K562 (cell line): ENCODE measurements at regions not wholly inside any gene's neighbourhood (a gene's known extent, or its start where the extent isn't known, plus 50 kb on each side); places are given as distances from the start of the nearest gene placed in this dataset.

Experiments used
- ATAC-seq: fragments of 200-7000 bp; cut with Tn5 transposase; 3 replicates; pipeline ENCODE4 v1.9.1; 2020; ENCODE audit warnings: moderate library complexity
- BruUV-seq: library from RNA; stranded (reverse); fragments of 400-500 nt; replicated peaks from 2 replicates; lab custom pipeline; 2021; lab: Mats Ljungman, UMichigan
- CTCF ChIA-PET: fragments of 300-600 bp; formaldehyde crosslinking; extraction: SDS; loops from one replicate; lab custom pipeline; 2021; ENCODE audit warnings: low intra/inter-chr PET ratio; lab: Yijun Ruan, JAX
- POLR2A ChIA-PET: fragments of 300-600, 350-650 bp; sonication (Branson Sonifier 250); formaldehyde crosslinking; extraction: SDS; loops from one replicate; lab custom pipeline; 2021; ENCODE audit warnings: antibody characterized with exemption, inconsistent platforms; lab: Yijun Ruan, JAX
- DNase-seq, 4 experiments: peaks; one replicate each; pipeline versions ENCODE4 v3.0.0 to v3.0.0-alpha.2; 2011 to 2018; ENCODE audit warnings: low spot score in 3 of 4, mixed read lengths in 3 of 4; ENCODE audit errors: extremely low read depth in 1 of 4
- FAIRE-seq: peaks from 2 replicates; lab custom pipeline; 2011; peaks lifted over from hg19 to GRCh38; lab: Jason Lieb, UNC
- H2AFZ ChIP-seq: 2 replicates; pipeline ENCODE4 v1.6.0; 2011; ENCODE audit warnings: low read depth, low read length, control low read depth, inconsistent platforms
- H3K27ac ChIP-seq: fragments of 200-600 bp; 3 replicates; pipeline ENCODE4 v1.8.0; 2011; ENCODE audit warnings: low read depth, mild to moderate bottlenecking, control low read depth, inconsistent platforms, low read length, moderate library complexity, mixed read lengths; ENCODE audit errors: extremely low read depth
- H3K27me3 ChIP-seq, 2 experiments: fragments of 300-600 bp in 1 of 2; 2 replicates in 1 of 2; 3 replicates in 1 of 2; pipeline versions ENCODE4 v1.6.0 to v1.8.0; 2011; ENCODE audit warnings: inconsistent platforms in 2 of 2, low read length in 2 of 2, mild to moderate bottlenecking in 1 of 2, mixed read lengths in 1 of 2, moderate library complexity in 1 of 2; ENCODE audit not compliant: control insufficient read depth in 2 of 2, insufficient read depth in 2 of 2
- H3K36me3 ChIP-seq: fragments of 300-600 bp; 3 replicates; pipeline ENCODE4 v1.8.0; 2011; ENCODE audit warnings: mild to moderate bottlenecking, low read length, inconsistent platforms; ENCODE audit not compliant: control insufficient read depth, insufficient read depth
- H3K4me1 ChIP-seq, 2 experiments: fragments of 200-600 bp in 1 of 2; replicated peaks in 1 of 2; 2 replicates in 1 of 2; 3 replicates in 1 of 2; pipeline versions ENCODE4 v1.5.1 to v1.8.0; 2011; ENCODE audit warnings: inconsistent platforms in 2 of 2, low read length in 2 of 2, mild to moderate bottlenecking in 1 of 2, mixed read lengths in 1 of 2, moderate library complexity in 1 of 2; ENCODE audit not compliant: control insufficient read depth in 2 of 2, insufficient read depth in 2 of 2
- H3K4me2 ChIP-seq: 2 replicates; pipeline ENCODE4 v1.6.1; 2011; ENCODE audit warnings: low read length, control low read depth, inconsistent platforms, mixed read lengths; ENCODE audit not compliant: insufficient read depth
- H3K4me3 ChIP-seq: fragments of 200-600 bp; sonication (generic), shearing (Covaris generic); 2 replicates; pipeline ENCODE4 v1.5.1; 2016; ENCODE audit warnings: control low read depth, inconsistent platforms
- H3K79me2 ChIP-seq: fragments of 200-600 bp; 3 replicates; pipeline ENCODE4 v1.8.0; 2011; ENCODE audit warnings: low read length, inconsistent platforms; ENCODE audit not compliant: control insufficient read depth, insufficient read depth
- H3K9ac ChIP-seq, 2 experiments: 2 replicates each; pipeline versions ENCODE4 v1.6.0 to v1.6.1; 2011; ENCODE audit warnings: low read depth in 2 of 2, low read length in 2 of 2, control low read depth in 1 of 2, inconsistent platforms in 1 of 2, mild to moderate bottlenecking in 1 of 2, mixed read lengths in 1 of 2; ENCODE audit not compliant: insufficient read depth in 1 of 2
- H3K9me1 ChIP-seq: one replicate; pipeline ENCODE4 v1.6.0; 2011; ENCODE audit warnings: inconsistent platforms, mild to moderate bottlenecking, low read length, moderate library complexity; ENCODE audit not compliant: control insufficient read depth, insufficient read depth
- H3K9me3 ChIP-seq: replicated peaks from 2 replicates; pipeline ENCODE4 v1.5.1; 2011; ENCODE audit warnings: low read depth, low read length, inconsistent platforms; ENCODE audit not compliant: control insufficient read depth, insufficient read depth
- H4K20me1 ChIP-seq: replicated peaks from 2 replicates; pipeline ENCODE4 v1.6.1; 2011; ENCODE audit warnings: low read length, inconsistent platforms, mixed read lengths; ENCODE audit not compliant: control insufficient read depth, insufficient read depth
- ARID1B ChIP-seq: fragments of 450-650 bp; IDR thresholded peaks from 2 replicates; pipeline ENCODE4 v1.6.1; 2016; ENCODE audit warnings: antibody characterized with exemption, mild to moderate bottlenecking, inconsistent platforms
- CEBPB ChIP-seq: fragments of 450-650 bp; IDR thresholded peaks from 2 replicates; pipeline ENCODE4 v1.6.1; 2016; ENCODE audit warnings: missing genetic modification characterization, missing compliant biosample characterization
- ETV1 ChIP-seq: fragments of 450-650 bp; conservative IDR thresholded peaks from 2 replicates; pipeline ENCODE4 v1.6.1; 2016; ENCODE audit warnings: missing genetic modification characterization, control low read depth, low read depth, missing compliant biosample characterization
- JUND ChIP-seq, 2 experiments: IDR thresholded peaks; 2 replicates in 1 of 2; 3 replicates in 1 of 2; pipeline ENCODE4 v1.6.1; 2011; ENCODE audit warnings: borderline replicate concordance in 2 of 2, low read depth in 2 of 2, low read length in 2 of 2, improper control_type of control experiment in 1 of 2, missing biosample characterization in 1 of 2, missing genetic modification characterization in 1 of 2, missing genetic modification reagents in 1 of 2
- LARP7 ChIP-seq: fragments of 450-650 bp; IDR thresholded peaks from 2 replicates; pipeline ENCODE4 v1.6.1; 2016
- NBN ChIP-seq: fragments of 450-650 bp; IDR thresholded peaks from 2 replicates; pipeline ENCODE4 v1.6.1; 2016; ENCODE audit warnings: low read depth, mild to moderate bottlenecking
- SMARCA4 ChIP-seq: fragments of 450-650 bp; IDR thresholded peaks from 2 replicates; pipeline ENCODE4 v1.6.1; 2016
- SMARCE1 ChIP-seq: fragments of 450-650 bp; IDR thresholded peaks from 2 replicates; pipeline ENCODE4 v1.7.1; 2016; ENCODE audit warnings: mild to moderate bottlenecking
- ZBTB8A ChIP-seq: fragments of 450-650 bp; IDR thresholded peaks from 2 replicates; pipeline ENCODE4 v1.6.1; 2018; ENCODE audit warnings: mild to moderate bottlenecking, moderate library complexity; ENCODE audit not compliant: partially characterized antibody
- WGBS: fragments of 100-300 bp; shearing (Covaris generic); methylation state at CpG from one replicate; pipeline ENCODE4 v1.1.6; 2016; ENCODE audit warnings: low coverage, mixed read lengths; ENCODE audit not compliant: insufficient coverage; ENCODE audit errors: missing lambda C conversion rate; 5-methylcytosine and 5-hydroxymethylcytosine counted together
- in situ Hi-C: fragments of 300-500 bp; cut with MboI; formaldehyde crosslinking; loops from 4 replicates; pipeline ENCODE4 v1.15.0; 2018; ENCODE audit warnings: inconsistent platforms, mixed read lengths
- intact Hi-C: fragments of 100-400 bp; cut with micrococcal nuclease; formaldehyde crosslinking; loops from 2 replicates; pipeline ENCODE4 v1.14.2; 2022
- TF ChIP-seq, protein P1 (sequence below): fragments of 450-650 bp; IDR thresholded peaks from 2 replicates; pipeline ENCODE4 v1.6.1; 2016; ENCODE audit warnings: low read depth
- TF ChIP-seq, protein P2 (sequence below): fragments of 450-650 bp; conservative IDR thresholded peaks from 2 replicates; pipeline ENCODE4 v1.6.1; 2016; ENCODE audit warnings: missing genetic modification characterization, low read depth, mild to moderate bottlenecking, missing compliant biosample characterization, moderate library complexity

GRCh38 chr1:8121261-8122159 lies 95.4 kb upstream of the ERRFI1 start:
- intact Hi-C loops (no loop called here), in situ Hi-C loops (no loop called here)
- peak; percentile 56 for FAIRE-seq
- Histone ChIP-seq H3K4me3 (no peak overlapping the region), H3K9me3 (no peaks in the 10 kb centered on the region), H3K4me2 (peak overlapping the region; percentile 53), H3K79me2 (no peaks in the 10 kb centered on the region), H4K20me1 (no peaks in the 10 kb centered on the region), H3K4me1 (peaks cover 20 to 32% of the 10 kb centered on the region in 2 experiments), H3K9me1 (no peaks in the 10 kb centered on the region), H2AFZ (peak overlapping the region; percentile 95), H3K9ac (peak overlapping the region; percentile 41 to 47; a peak in 3 of 4 replicates), H3K27me3 (no peaks in the 10 kb centered on the region), H3K27ac (peak overlapping the region; percentile 88), H3K36me3 (no peaks in the 10 kb centered on the region)
- DNase-seq: peak in 3 of 4 experiments; percentile 37 to 66 (median 38)
- 42% methylated on average over 17 of the region's 18 CpGs for WGBS
- ChIA-PET POLR2A (interaction anchor here (0.6 to 1.4 kb wide), 7 partner anchors 9 to 66 kb away, joined by 3 to 9 read pairs (median 3); no protein-coding TSS in a partner anchor), CTCF (no interaction called here)
- peak; percentile 39 for ATAC-seq
- no TSS peak for BruUV-seq
- TF ChIP-seq, protein P1, sequence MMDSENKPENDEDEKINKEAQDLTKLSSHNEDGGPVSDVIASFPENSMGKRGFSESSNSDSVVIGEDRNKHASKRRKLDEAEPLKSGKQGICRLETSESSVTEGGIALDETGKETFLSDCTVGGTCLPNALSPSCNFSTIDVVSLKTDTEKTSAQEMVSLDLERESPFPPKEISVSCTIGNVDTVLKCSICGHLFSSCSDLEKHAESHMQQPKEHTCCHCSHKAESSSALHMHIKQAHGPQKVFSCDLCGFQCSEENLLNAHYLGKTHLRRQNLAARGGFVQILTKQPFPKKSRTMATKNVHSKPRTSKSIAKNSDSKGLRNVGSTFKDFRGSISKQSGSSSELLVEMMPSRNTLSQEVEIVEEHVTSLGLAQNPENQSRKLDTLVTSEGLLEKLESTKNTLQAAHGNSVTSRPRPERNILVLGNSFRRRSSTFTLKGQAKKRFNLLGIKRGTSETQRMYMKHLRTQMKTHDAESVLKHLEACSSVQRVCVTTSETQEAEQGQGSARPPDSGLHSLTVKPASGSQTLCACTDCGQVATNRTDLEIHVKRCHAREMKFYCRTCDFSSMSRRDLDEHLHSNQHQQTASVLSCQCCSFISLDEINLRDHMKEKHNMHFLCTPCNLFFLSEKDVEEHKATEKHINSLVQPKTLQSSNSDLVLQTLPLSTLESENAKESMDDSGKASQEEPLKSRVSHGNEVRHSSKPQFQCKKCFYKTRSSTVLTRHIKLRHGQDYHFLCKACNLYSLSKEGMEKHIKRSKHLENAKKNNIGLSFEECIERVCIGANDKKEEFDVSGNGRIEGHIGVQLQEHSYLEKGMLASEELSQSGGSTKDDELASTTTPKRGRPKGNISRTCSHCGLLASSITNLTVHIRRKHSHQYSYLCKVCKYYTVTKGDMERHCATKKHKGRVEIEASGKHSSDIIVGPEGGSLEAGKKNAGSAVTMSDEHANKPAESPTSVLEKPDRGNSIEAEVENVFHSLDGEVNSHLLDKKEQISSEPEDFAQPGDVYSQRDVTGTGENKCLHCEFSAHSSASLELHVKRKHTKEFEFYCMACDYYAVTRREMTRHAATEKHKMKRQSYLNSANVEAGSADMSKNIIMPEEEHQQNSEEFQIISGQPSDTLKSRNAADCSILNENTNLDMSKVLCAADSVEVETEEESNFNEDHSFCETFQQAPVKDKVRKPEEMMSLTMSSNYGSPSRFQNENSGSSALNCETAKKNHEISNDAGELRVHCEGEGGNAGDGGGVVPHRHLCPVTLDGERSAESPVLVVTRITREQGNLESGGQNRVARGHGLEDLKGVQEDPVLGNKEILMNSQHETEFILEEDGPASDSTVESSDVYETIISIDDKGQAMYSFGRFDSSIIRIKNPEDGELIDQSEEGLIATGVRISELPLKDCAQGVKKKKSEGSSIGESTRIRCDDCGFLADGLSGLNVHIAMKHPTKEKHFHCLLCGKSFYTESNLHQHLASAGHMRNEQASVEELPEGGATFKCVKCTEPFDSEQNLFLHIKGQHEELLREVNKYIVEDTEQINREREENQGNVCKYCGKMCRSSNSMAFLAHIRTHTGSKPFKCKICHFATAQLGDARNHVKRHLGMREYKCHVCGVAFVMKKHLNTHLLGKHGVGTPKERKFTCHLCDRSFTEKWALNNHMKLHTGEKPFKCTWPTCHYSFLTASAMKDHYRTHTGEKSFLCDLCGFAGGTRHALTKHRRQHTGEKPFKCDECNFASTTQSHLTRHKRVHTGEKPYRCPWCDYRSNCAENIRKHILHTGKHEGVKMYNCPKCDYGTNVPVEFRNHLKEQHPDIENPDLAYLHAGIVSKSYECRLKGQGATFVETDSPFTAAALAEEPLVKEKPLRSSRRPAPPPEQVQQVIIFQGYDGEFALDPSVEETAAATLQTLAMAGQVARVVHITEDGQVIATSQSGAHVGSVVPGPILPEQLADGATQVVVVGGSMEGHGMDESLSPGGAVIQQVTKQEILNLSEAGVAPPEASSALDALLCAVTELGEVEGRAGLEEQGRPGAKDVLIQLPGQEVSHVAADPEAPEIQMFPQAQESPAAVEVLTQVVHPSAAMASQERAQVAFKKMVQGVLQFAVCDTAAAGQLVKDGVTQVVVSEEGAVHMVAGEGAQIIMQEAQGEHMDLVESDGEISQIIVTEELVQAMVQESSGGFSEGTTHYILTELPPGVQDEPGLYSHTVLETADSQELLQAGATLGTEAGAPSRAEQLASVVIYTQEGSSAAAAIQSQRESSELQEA: peak; percentile 22; the same call in 1 of the 2 replicates
- TF ChIP-seq ZBTB8A (no peak), LARP7 (peak; percentile 35; the same call in 1 of the 2 replicates), ARID1B (peak; percentile 58), SMARCA4 (peak; percentile 47), NBN (0 out of 2 replicates have a peak, but pooled peaks have one; percentile 42), SMARCE1 (peak; percentile 33; the same call in 1 of the 2 replicates), JUND (IDR thresholded peaks at IDR 0.05; ENCODE audit: borderline replicate concordance, low read depth, low read length) (peak; percentile 88), JUND (tag; IDR thresholded peaks at IDR 0.05; ENCODE audit: borderline replicate concordance, low read depth, low read length) (peak; percentile 84; the same call in 1 of the 3 replicates), CEBPB (no peak), ETV1 (no peak)
- TF ChIP-seq, protein P2, sequence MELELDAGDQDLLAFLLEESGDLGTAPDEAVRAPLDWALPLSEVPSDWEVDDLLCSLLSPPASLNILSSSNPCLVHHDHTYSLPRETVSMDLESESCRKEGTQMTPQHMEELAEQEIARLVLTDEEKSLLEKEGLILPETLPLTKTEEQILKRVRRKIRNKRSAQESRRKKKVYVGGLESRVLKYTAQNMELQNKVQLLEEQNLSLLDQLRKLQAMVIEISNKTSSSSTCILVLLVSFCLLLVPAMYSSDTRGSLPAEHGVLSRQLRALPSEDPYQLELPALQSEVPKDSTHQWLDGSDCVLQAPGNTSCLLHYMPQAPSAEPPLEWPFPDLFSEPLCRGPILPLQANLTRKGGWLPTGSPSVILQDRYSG (tag): no peak
